SK-N-SH treated with all-trans-retinoic acid at 6 μM for 48 hours (cell line): ENCODE measurements at regions not wholly inside any gene's neighbourhood (a gene's known extent, or its start where the extent isn't known, plus 50 kb on each side); places are given as distances from the start of the nearest gene placed in this dataset.

Experiments
- ATAC-seq: fragments of 200-7000 bp; cut with Tn5 transposase; 3 replicates; pipeline ENCODE4 v1.9.1; 2020; ENCODE audit warnings: mild to moderate bottlenecking, moderate library complexity
- ARNTL ChIP-seq: fragments of 450-650 bp; formaldehyde crosslinking; IDR thresholded peaks from 2 replicates; pipeline ENCODE4 v1.5.0; 2020; ENCODE audit warnings: low read depth, mild to moderate bottlenecking, moderate library complexity, borderline replicate concordance
- BACH2 ChIP-seq: fragments of 250-450 bp; sonication (Bioruptor Pico); IDR thresholded peaks from 2 replicates; pipeline ENCODE4 v1.9.0; 2021; ENCODE audit warnings: mild to moderate bottlenecking, borderline replicate concordance
- CSDC2 ChIP-seq: fragments of 250-450 bp; sonication (Bioruptor Pico); IDR thresholded peaks from 2 replicates; pipeline ENCODE4 v1.5.0; 2020; ENCODE audit warnings: mild to moderate bottlenecking, moderate library complexity
- CSRNP3 ChIP-seq: fragments of 250-450 bp; sonication (Bioruptor Pico); IDR thresholded peaks from 2 replicates; pipeline ENCODE4 v1.5.1; 2021; ENCODE audit warnings: mild to moderate bottlenecking, moderate library complexity
- ESRRG ChIP-seq: fragments of 250-450 bp; sonication (Bioruptor Pico); IDR thresholded peaks from 2 replicates; pipeline ENCODE4 v1.6.1; 2021; ENCODE audit warnings: mild to moderate bottlenecking
- ISL1 ChIP-seq: fragments of 250-450 bp; sonication (Bioruptor Pico); IDR thresholded peaks from 2 replicates; pipeline ENCODE4 v2.1.2; 2022; ENCODE audit warnings: mild to moderate bottlenecking, moderate library complexity
- OSR1 ChIP-seq: fragments of 250-450 bp; sonication (Bioruptor Pico); IDR thresholded peaks from 2 replicates; pipeline ENCODE4 v1.8.0; 2022; ENCODE audit warnings: moderate library complexity, mild to moderate bottlenecking, inconsistent platforms
- PATZ1 ChIP-seq: fragments of 250-450 bp; sonication (Bioruptor Pico); IDR thresholded peaks from 2 replicates; pipeline ENCODE4 v1.8.0; 2020; ENCODE audit warnings: mild to moderate bottlenecking, moderate library complexity, borderline replicate concordance
- POU6F1 ChIP-seq: fragments of 250-450 bp; sonication (Bioruptor Pico); IDR thresholded peaks from 2 replicates; pipeline ENCODE4 v1.8.0; 2021; ENCODE audit warnings: low read depth, mild to moderate bottlenecking, moderate library complexity, borderline replicate concordance
- RARB ChIP-seq: fragments of 250-450 bp; sonication (Bioruptor Pico); IDR thresholded peaks from 2 replicates; pipeline ENCODE4 v1.8.0; 2021; ENCODE audit warnings: mild to moderate bottlenecking, moderate library complexity
- SNAI2 ChIP-seq: fragments of 250-450 bp; sonication (Bioruptor Pico); IDR thresholded peaks from 2 replicates; pipeline ENCODE4 v1.5.0; 2020; ENCODE audit warnings: mild to moderate bottlenecking, moderate library complexity
- TOX ChIP-seq: fragments of 250-450 bp; sonication (Bioruptor Pico); IDR thresholded peaks from 2 replicates; pipeline ENCODE4 v1.8.0; 2021; ENCODE audit warnings: mild to moderate bottlenecking, moderate library complexity, borderline replicate concordance
- TSHZ2 ChIP-seq: fragments of 250-450 bp; sonication (Bioruptor Pico); IDR thresholded peaks from 2 replicates; pipeline ENCODE4 v1.5.0; 2020; ENCODE audit warnings: mild to moderate bottlenecking, moderate library complexity
- ZC3H10 ChIP-seq: fragments of 250-450 bp; sonication (Bioruptor Pico); IDR thresholded peaks from 2 replicates; pipeline ENCODE4 v1.5.1; 2021; ENCODE audit warnings: mild to moderate bottlenecking, moderate library complexity
- ZFP3 ChIP-seq: fragments of 250-450 bp; sonication (Bioruptor Pico); IDR thresholded peaks from 2 replicates; pipeline ENCODE4 v1.5.0; 2020; ENCODE audit warnings: mild to moderate bottlenecking, moderate library complexity
- ZFP30 ChIP-seq: fragments of 450-650 bp; formaldehyde crosslinking; IDR thresholded peaks from 2 replicates; pipeline ENCODE4 v1.5.0; 2022; ENCODE audit warnings: mild to moderate bottlenecking, moderate library complexity
- ZNF565 ChIP-seq: fragments of 450-650 bp; formaldehyde crosslinking; conservative IDR thresholded peaks from 2 replicates; pipeline ENCODE4 v1.5.0; 2020; ENCODE audit warnings: low read depth, mild to moderate bottlenecking, moderate library complexity
- ZNF70 ChIP-seq: fragments of 450-650 bp; formaldehyde crosslinking; IDR thresholded peaks from 2 replicates; pipeline ENCODE4 v1.5.0; 2020; ENCODE audit warnings: mild to moderate bottlenecking, moderate library complexity
- ZNF8 ChIP-seq: fragments of 450-650 bp; formaldehyde crosslinking; IDR thresholded peaks from 2 replicates; pipeline ENCODE4 v1.5.0; 2020; ENCODE audit warnings: mild to moderate bottlenecking, moderate library complexity

GRCh38 chr15:47358876-47359275 lies 358.4 kb upstream of the SEMA6D start:
- TF ChIP-seq PATZ1 (no peak), ZNF8 (no peak), ZNF70 (CRISPR knock-in tag) (no peak), OSR1 (CRISPR knock-in tag) (no peak), CSRNP3 (no peak), ZNF565 (CRISPR knock-in tag) (no peak), ZC3H10 (CRISPR knock-in tag) (no peak), ZFP3 (CRISPR knock-in tag) (no peak), ISL1 (CRISPR knock-in tag) (no peak), POU6F1 (no peak), CSDC2 (CRISPR knock-in tag) (no peak)
- ATAC-seq: no peak

- TF ChIP-seq PATZ1 (no peak), ISL1 (CRISPR knock-in tag) (no peak), RARB (no peak), ZFP30 (no peak), ZC3H10 (CRISPR knock-in tag) (no peak), BACH2 (CRISPR knock-in tag) (no peak), ZFP3 (CRISPR knock-in tag) (no peak), ESRRG (CRISPR knock-in tag) (no peak), ARNTL (CRISPR knock-in tag) (no peak), TOX (CRISPR knock-in tag) (no peak), OSR1 (CRISPR knock-in tag) (no peak), TSHZ2 (no peak), ZNF565 (CRISPR knock-in tag) (no peak), SNAI2 (no peak), ZNF70 (CRISPR knock-in tag) (no peak), ZNF8 (no peak)
- no peak for ATAC-seq
Measured at GRCh38 chr15:47360305-47360704, 357.0 kb upstream of the SEMA6D start.

GRCh38 chr15:47362118-47362905 lies 355.0 kb upstream of the SEMA6D start:
- TF ChIP-seq ZNF8: no peak
- no peak for TF ChIP-seq ISL1 (CRISPR knock-in tag)
- no peak for TF ChIP-seq ZFP30
- TF ChIP-seq ZFP3 (CRISPR knock-in tag): no peak
- no peak for TF ChIP-seq ZNF70 (CRISPR knock-in tag)
- no peak for ATAC-seq
